Inferior parietal cortex (tissue), 1 donor: ENCODE measurements at regions not wholly inside any gene's neighbourhood (a gene's known extent, or its start where the extent isn't known, plus 50 kb on each side); places are given as distances from the start of the nearest gene placed in this dataset.

Experiments used
- DNase-seq: peaks from one replicate; pipeline ENCODE4 v3.0.0-alpha.2; 2016; ENCODE audit errors: extremely low spot score

DNA sequence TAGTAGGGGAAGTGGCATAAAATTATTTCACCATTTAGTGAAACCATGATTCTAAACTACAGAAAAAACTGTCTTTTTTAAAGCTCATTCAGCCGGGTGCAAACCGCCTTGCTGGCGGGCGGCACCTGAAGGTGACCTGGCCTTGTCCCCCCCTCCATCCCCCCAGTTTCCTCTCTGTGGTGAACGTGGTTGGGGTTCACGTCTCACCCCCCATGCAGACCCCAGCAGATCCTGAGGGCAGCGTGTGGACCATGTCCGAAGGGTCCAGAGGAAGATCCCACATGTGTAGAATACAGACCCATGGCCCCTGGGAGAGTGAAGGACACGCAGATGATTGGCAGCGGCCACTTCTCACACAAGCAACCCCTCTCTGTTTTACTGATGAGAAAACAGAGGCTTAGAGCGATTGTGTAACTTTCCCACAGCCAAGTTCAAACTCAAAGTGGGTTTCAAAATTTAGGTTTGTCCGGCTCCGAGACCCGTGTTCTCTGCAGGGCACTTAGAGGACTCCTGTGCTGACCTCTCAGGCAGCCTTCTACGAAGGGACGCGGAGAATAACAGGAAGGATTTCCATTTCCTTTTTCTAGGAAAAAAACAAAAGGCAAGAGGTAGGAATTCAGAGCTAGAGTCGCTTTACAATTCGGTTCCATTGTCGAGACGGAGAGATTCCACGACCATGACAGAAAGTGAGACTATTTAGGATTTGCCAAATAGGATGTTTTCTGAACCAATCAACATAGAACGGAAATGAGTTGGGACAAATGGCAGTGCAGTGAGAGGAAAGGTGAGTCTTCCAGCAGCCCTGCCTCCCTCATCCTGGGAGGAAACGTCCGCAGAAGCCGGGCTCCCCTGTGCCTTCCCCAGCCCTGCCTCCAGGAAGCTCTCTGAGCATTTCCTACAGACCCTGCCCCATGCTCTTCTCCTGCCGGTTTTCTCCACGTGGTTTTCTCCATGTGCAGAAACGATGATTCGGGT lies 67.6 kb upstream of the PITRM1 start:
- no peak for DNase-seq

DNA sequence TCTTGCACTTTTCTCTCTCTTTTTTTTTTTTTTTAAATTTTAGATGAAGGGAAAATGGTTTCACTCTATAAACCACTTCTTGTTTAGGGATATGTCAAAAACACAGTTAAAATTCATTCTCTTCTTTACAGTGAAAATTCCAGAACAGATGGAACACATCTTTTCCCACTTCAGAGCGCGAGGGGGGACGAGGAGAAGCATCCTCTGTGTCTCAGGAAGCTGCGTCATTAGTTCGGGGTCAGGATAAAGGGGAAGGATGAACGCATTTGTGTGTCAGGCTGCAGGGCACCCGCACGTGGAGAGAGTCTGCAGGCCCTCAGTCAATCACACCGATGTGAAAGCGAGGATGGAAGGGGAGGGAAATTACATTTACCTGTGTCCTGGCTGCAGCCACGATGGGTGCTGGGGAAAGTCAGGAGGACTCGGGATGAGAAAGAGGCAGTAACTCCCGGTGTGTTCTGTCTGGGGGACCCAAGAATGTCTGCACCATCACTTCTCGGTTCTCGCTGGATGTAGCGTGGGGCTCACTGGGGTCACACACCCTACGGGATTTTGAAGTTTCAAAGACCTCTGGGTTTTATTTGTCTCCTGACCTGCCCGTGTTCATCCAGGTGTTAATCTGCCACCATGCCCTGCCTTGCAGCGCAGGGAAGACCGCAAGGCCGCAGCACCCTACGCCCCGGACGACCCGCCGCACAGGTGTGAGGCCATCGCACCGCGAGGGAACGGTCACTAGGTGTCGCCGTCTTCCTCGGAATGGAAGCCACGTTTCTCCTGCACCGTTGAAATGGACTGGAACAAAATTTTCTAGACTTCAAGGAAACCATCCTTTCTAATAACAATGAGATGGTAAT lies 66.7 kb upstream of the PITRM1 start:
- DNase-seq: peak; percentile 70

DNA sequence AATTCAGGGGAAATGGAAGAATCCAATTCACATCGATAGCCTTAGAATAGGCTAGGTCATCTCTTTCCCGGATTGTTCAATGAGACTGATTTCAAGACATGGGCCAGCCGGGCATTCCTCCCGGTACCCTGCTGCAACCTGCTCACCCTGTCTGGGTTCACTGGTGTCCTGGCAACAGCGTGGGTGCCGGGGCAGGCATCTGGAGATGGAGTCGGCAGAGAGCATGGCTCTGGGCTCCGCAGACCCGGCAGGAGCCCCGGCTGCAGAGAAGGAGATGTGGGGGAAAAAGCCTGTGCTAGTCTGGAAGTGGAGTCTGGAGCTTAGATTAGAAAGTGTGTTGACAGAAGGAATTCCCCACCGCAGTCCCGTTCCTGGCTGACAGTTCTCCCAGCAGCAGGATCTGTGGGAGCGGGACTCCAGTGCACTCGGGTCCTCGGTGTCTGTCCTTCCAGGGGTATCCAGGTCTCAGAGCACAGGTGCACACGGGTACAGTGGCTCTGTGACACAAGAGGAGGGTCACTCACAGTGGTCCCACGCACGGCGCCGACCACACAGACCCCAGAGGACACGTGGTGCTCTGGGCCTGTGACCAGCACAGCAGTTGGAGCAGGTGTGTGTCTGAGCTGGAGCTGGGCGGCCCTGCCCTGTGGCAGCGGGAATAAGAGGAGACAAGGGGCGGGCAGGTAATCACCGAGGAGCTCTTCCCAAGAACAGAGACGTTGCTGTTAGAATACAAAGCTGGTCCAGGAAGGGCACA lies 65.7 kb upstream of the PITRM1 start:
- no peak for DNase-seq

DNA sequence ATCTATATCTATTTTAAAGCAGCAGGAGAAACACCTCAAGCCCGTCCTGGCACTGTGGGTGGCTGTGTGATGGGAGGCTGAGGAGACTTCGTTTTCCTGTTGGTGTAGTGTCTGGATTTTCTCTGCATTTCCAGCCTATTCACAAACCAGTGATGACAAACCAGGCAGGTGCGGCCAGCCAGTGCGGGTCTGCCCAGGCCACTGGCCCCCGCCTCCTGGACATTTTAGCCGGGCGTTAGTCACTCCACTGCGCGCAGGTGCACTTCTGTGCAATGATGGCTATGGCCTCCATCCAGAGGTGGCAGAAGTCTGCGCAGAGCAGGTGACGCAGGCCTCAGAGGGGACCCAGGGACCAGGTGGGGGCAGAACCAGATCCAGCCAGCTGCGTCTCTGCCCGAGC lies 64.9 kb upstream of the PITRM1 start:
- no peak for DNase-seq

GRCh38 chr10:3236644-3237404 lies 64.2 kb upstream of the PITRM1 start:
- DNase-seq: no peak

DNA sequence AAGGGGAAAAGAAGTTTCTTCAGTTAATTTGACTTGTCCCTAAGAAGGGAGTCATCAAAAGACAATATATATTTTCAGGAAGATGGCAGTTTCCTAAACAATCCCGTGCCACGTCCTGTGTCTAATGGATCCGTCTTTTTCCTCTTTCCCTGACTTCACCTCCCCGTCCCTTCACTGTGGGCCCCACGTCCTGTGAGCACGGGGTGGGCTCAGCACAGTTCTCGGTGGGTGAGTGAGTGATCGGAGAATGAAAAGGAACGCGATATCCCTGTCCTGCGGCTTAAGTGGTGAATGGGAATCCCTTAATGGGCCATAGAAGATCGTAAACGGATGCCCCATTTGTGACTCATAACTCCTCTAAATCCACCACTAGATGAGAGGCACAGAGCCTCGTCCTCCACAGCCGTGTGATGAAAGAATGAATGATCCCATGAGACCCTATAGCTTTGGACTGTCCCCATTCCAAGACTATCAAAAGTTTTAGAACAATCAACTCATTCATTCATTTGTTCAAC lies 63.5 kb upstream of the PITRM1 start:
- DNase-seq: no peak

- DNase-seq: no peak
These were observed 62.8 kb upstream of the PITRM1 start for GRCh38 chr10:3235395-3235794.

DNA sequence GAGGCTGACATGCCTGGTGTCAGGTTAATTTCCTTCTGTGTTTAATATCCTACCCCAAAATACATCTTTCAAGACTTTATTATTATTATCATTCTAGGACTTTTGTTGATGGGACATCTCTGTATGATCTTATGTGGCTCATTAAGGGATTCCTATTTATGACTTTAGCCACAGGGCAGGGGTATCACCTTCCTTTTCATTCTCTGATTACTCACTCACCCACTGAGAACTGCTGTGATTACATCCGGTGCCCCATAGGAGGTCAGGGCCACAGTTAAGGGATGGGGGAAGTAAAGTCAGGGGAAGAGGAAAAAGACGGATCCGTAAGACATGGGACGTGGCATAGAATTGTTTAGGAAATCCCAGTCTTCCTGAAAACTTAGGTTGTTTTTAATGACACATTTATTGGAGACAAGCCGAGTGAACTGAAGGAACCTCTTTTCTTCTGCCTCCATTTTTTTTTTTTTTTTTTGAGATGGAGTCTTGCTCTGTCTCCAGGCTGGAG lies 61.0 kb upstream of the PITRM1 start:
- DNase-seq: no peak

- no peak for DNase-seq
These were observed 59.6 kb upstream of the PITRM1 start for GRCh38 chr10:3231951-3232730.

DNA sequence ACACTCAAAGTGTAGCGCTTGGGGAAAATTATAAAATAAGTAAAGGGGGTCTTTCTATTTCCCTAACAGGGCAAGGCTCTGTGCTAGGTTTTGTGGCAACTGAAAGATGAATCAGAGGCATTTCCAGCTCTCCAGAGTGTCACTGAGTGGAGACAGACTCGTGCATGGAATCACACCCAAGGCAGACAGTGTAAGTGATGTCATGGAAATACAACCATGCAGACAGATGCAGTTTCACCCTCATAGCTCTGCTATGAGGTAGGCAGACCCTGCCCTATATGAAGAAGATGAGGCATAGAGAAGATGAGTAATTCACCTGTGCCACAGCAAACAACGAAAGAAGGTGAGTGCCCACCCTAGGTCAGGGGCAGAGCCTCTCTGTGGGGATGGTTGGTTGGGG lies 57.2 kb upstream of the PITRM1 start:
- DNase-seq: no peak

DNA sequence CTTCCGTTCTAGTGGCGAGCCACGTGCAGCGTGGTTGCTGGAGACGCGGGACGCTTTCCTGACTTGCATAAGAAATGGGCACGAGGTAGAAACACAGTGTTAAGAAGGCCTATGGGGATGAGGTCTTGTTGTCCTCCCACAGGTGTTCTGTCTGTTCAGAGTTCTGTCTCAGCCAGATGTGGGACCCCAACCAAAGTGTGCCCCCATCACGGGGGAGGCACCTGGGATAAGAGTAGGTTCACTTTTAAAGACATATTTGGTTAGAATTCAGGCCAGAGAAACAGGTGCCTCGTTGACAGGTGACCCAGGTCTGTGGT lies 56.0 kb upstream of the PITRM1 start:
- no peak for DNase-seq

GRCh38 chr10:3226960-3227744 lies 54.6 kb upstream of the PITRM1 start:
- no peak for DNase-seq

- no peak for DNase-seq
These were observed 53.0 kb upstream of the PITRM1 start for GRCh38 chr10:3225561-3225960.

GRCh38 chr10:3224241-3224640 lies 51.7 kb upstream of the PITRM1 start:
- no peak for DNase-seq

DNA sequence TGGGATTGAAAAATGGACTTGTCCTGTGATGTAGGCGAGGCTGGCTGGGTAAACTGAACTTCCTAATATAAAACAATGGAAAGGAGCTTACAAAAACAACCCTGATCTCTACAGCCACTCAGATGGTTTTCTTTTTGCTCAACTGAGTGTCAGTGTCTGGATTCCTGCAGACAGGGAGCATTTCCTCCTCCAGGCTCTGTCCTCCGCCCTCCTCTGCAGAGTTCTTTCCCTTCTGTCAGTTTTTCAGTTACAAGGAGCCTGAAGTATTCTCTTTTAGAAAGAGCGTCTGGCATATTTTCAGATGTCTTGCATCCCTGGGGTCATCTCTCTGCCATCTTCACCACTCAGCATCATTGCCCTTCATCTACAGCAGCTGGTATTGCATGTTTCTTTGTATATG lies 50.0 kb upstream of the PITRM1 start:
- DNase-seq: no peak
